IMR-90 (cell line): ENCODE measurements at regions not wholly inside any gene's neighbourhood (a gene's known extent, or its start where the extent isn't known, plus 50 kb on each side); places are given as distances from the start of the nearest gene placed in this dataset.

ENCODE experiments used
- ATAC-seq: fragments of 200-7000 bp; cut with Tn5 transposase; 2 replicates; pipeline ENCODE4 v1.9.1; 2020; ENCODE audit warnings: low read depth, mild to moderate bottlenecking, moderate library complexity
- BruUV-seq: library from RNA; stranded (reverse); fragments of 400-500 nt; replicated peaks from 2 replicates; lab custom pipeline; 2021; lab: Mats Ljungman, UMichigan
- CTCF ChIA-PET: fragments of 300-600 bp; formaldehyde crosslinking; extraction: SDS; loops from one replicate; lab custom pipeline; 2021; ENCODE audit warnings: antibody characterized with exemption; lab: Yijun Ruan, JAX
- POLR2A ChIA-PET: fragments of 300-600 bp; sonication (Branson Sonifier 250); formaldehyde crosslinking; loops from one replicate; lab custom pipeline; 2022; ENCODE audit warnings: antibody characterized with exemption; ENCODE audit not compliant: unreplicated experiment; lab: Charles Lee
- DNase-seq: peaks from one replicate; pipeline ENCODE4 v3.0.0; 2013
- H2AFZ ChIP-seq: replicated peaks from 2 replicates; pipeline ENCODE3; 2013; ENCODE audit warnings: low read length, mild to moderate bottlenecking; ENCODE audit not compliant: poor library complexity
- H2AK5ac ChIP-seq: 2 replicates; pipeline ENCODE4 v1.6.1; 2013; ENCODE audit warnings: low read depth, low read length, inconsistent platforms
- H2AK9ac ChIP-seq: replicated peaks from 2 replicates; pipeline ENCODE3; 2013; ENCODE audit warnings: mild to moderate bottlenecking, low read depth, low read length, moderate library complexity; ENCODE audit not compliant: poor library complexity
- H2BK120ac ChIP-seq: 2 replicates; pipeline ENCODE4 v1.6.1; 2013; ENCODE audit warnings: low read depth, low read length, inconsistent platforms
- H2BK15ac ChIP-seq: 3 replicates; pipeline ENCODE4 v1.6.1; 2013; ENCODE audit warnings: low read depth, low read length, inconsistent platforms
- H2BK20ac ChIP-seq: 2 replicates; pipeline ENCODE4 v1.6.1; 2013; ENCODE audit warnings: low read depth, mild to moderate bottlenecking, inconsistent platforms, low read length, moderate library complexity
- H2BK5ac ChIP-seq: 2 replicates; pipeline ENCODE4 v1.6.1; 2013; ENCODE audit warnings: mild to moderate bottlenecking, low read depth, low read length, inconsistent platforms; ENCODE audit not compliant: poor library complexity, severe bottlenecking
- H3K14ac ChIP-seq: replicated peaks from 2 replicates; pipeline ENCODE4 v1.6.1; 2013; ENCODE audit warnings: low read depth, low read length, inconsistent platforms
- H3K18ac ChIP-seq: 2 replicates; pipeline ENCODE4 v1.6.1; 2013; ENCODE audit warnings: low read depth, low read length, control low read depth
- H3K23ac ChIP-seq: 2 replicates; pipeline ENCODE4 v1.6.1; 2013; ENCODE audit warnings: low read depth, low read length, inconsistent platforms
- H3K27ac ChIP-seq: 2 replicates; pipeline ENCODE4 v1.5.1; 2013; ENCODE audit warnings: mild to moderate bottlenecking, control low read depth, low read length; ENCODE audit not compliant: insufficient read depth
- H3K27me3 ChIP-seq: 2 replicates; pipeline ENCODE4 v1.6.1; 2013; ENCODE audit warnings: low read length; ENCODE audit not compliant: control insufficient read depth, insufficient read depth
- H3K36me3 ChIP-seq: 2 replicates; pipeline ENCODE4 v1.6.1; 2013; ENCODE audit warnings: low read length, mixed read lengths; ENCODE audit not compliant: control insufficient read depth, insufficient read depth
- H3K4ac ChIP-seq: 2 replicates; pipeline ENCODE4 v1.6.1; 2013; ENCODE audit warnings: low read depth, low read length, inconsistent platforms
- H3K4me1 ChIP-seq: 2 replicates; pipeline ENCODE4 v1.6.1; 2013; ENCODE audit warnings: low read length, mixed read lengths; ENCODE audit not compliant: control insufficient read depth, insufficient read depth
- H3K4me2 ChIP-seq: 2 replicates; pipeline ENCODE4 v1.6.1; 2013; ENCODE audit warnings: low read depth, mild to moderate bottlenecking, control low read depth, low read length, moderate library complexity
- H3K4me3 ChIP-seq: 2 replicates; pipeline ENCODE4 v1.5.1; 2013; ENCODE audit warnings: low read depth, mild to moderate bottlenecking, control low read depth, low read length, moderate library complexity; ENCODE audit not compliant: insufficient read depth
- H3K56ac ChIP-seq: 2 replicates; pipeline ENCODE4 v1.6.1; 2013; ENCODE audit warnings: low read length, inconsistent platforms; ENCODE audit not compliant: insufficient read depth; ENCODE audit errors: extremely low read depth
- H3K79me1 ChIP-seq, 2 experiments: 2 replicates each; pipeline ENCODE4 v1.6.1; 2013; ENCODE audit warnings: low read length in 2 of 2, inconsistent platforms in 1 of 2, low read depth in 1 of 2
- H3K9ac ChIP-seq: 2 replicates; pipeline ENCODE4 v1.6.1; 2013; ENCODE audit warnings: low read depth, low read length, control low read depth
- H3K9me1 ChIP-seq: 2 replicates; pipeline ENCODE4 v1.6.1; 2013; ENCODE audit warnings: low read length, inconsistent platforms; ENCODE audit not compliant: insufficient read depth
- H3K9me3 ChIP-seq: 2 replicates; pipeline ENCODE4 v1.6.1; 2013; ENCODE audit warnings: low read length; ENCODE audit not compliant: control insufficient read depth, insufficient read depth
- H4K20me1 ChIP-seq: 2 replicates; pipeline ENCODE4 v1.6.1; 2013; ENCODE audit warnings: low read length, inconsistent platforms; ENCODE audit not compliant: insufficient read depth
- H4K5ac ChIP-seq: 2 replicates; pipeline ENCODE4 v1.6.1; 2013; ENCODE audit warnings: mild to moderate bottlenecking, low read depth, low read length, control low read depth
- H4K8ac ChIP-seq, 2 experiments: 2 replicates each; pipeline ENCODE4 v1.6.1; 2013; ENCODE audit warnings: low read depth in 2 of 2, low read length in 2 of 2, control low read depth in 1 of 2, inconsistent platforms in 1 of 2
- H4K91ac ChIP-seq: 2 replicates; pipeline ENCODE4 v1.6.1; 2013; ENCODE audit warnings: low read depth, low read length, inconsistent platforms; ENCODE audit not compliant: insufficient read depth
- BHLHE40 ChIP-seq: fragments of 150-350 bp; IDR thresholded peaks from 2 replicates; pipeline ENCODE4 v1.6.1; 2016; ENCODE audit warnings: mild to moderate bottlenecking, low read depth, low read length
- CEBPB ChIP-seq: IDR thresholded peaks from 2 replicates; pipeline ENCODE4 v1.6.1; 2012; ENCODE audit warnings: low read depth, low read length, improper control_type of control experiment
- CHD1 ChIP-seq: IDR thresholded peaks from 2 replicates; pipeline ENCODE4 v1.6.1; 2012; ENCODE audit warnings: low read depth, low read length, improper control_type of control experiment
- FOS ChIP-seq: fragments of 150-350 bp; IDR thresholded peaks from 2 replicates; pipeline ENCODE4 v1.6.1; 2016; ENCODE audit warnings: low read depth, low read length
- MAFK ChIP-seq: IDR thresholded peaks from 2 replicates; pipeline ENCODE4 v1.6.1; 2012; ENCODE audit warnings: low read depth, low read length, improper control_type of control experiment
- MAZ ChIP-seq: IDR thresholded peaks from 2 replicates; pipeline ENCODE4 v1.6.1; 2012; ENCODE audit warnings: low read depth, mild to moderate bottlenecking, low read length, improper control_type of control experiment, moderate library complexity, borderline replicate concordance
- MXI1 ChIP-seq: IDR thresholded peaks from 2 replicates; pipeline ENCODE4 v1.6.1; 2012; ENCODE audit warnings: low read depth, mild to moderate bottlenecking, low read length, moderate library complexity, borderline replicate concordance
- NFE2L2 ChIP-seq: fragments of 150-350 bp; IDR thresholded peaks from 2 replicates; pipeline ENCODE4 v1.6.1; 2016; ENCODE audit warnings: low read depth, mild to moderate bottlenecking, low read length
- POLR2A ChIP-seq: IDR thresholded peaks from 2 replicates; pipeline ENCODE4 v1.6.1; 2012; ENCODE audit warnings: mild to moderate bottlenecking, low read depth, low read length
- RAD21 ChIP-seq: IDR thresholded peaks from 2 replicates; pipeline ENCODE4 v1.6.1; 2012; ENCODE audit warnings: low read length, improper control_type of control experiment
- RCOR1 ChIP-seq: IDR thresholded peaks from 2 replicates; pipeline ENCODE4 v1.6.1; 2012; ENCODE audit warnings: mild to moderate bottlenecking, low read length, improper control_type of control experiment; ENCODE audit not compliant: insufficient replicate concordance
- RFX5 ChIP-seq: IDR thresholded peaks from 2 replicates; pipeline ENCODE4 v1.8.0; 2012; ENCODE audit warnings: low read depth, mild to moderate bottlenecking, low read length, moderate library complexity
- SMC3 ChIP-seq: fragments of 150-350 bp; IDR thresholded peaks from 2 replicates; pipeline ENCODE4 v1.6.1; 2016; ENCODE audit warnings: low read depth, mild to moderate bottlenecking, antibody characterized with exemption, low read length, moderate library complexity
- WGBS, 2 experiments: methylation state at CpG; one replicate each; pipeline versions ENCODE4 v1.1.5 to v1.1.7; 2013; ENCODE audit warnings: missing lambda C conversion rate in 2 of 2; ENCODE audit not compliant: insufficient read length in 1 of 2; ENCODE audit errors: extremely low coverage in 2 of 2; 5-methylcytosine and 5-hydroxymethylcytosine counted together
- dilution Hi-C: fragments of 300-500 bp; cut with HindIII; formaldehyde crosslinking; loops from one replicate; pipeline ENCODE4 v1.14.3; 2018; ENCODE audit warnings: low sequenced_read_pairs; ENCODE audit not compliant: unreplicated experiment
- in situ Hi-C: fragments of 300-500 bp; cut with MboI; formaldehyde crosslinking; loops from 3 replicates; pipeline ENCODE4 v1.14.3; 2019; ENCODE audit warnings: low sequenced_read_pairs, inconsistent platforms, mixed read lengths
- intact Hi-C: fragments of 100-400 bp; cut with micrococcal nuclease; formaldehyde crosslinking; loops from 2 replicates; pipeline ENCODE4 v1.10.0; 2022
- TF ChIP-seq, protein P1 (sequence below): fragments of 150-350 bp; IDR thresholded peaks from 2 replicates; pipeline ENCODE4 v1.6.1; 2017; ENCODE audit warnings: mild to moderate bottlenecking, antibody characterized with exemption, low read length, low read depth
- TF ChIP-seq, protein P2 (sequence below): fragments of 150-350 bp; IDR thresholded peaks from 2 replicates; pipeline ENCODE4 v1.6.1; 2016; ENCODE audit warnings: low read depth, mild to moderate bottlenecking, low read length, moderate library complexity, borderline replicate concordance
- TF ChIP-seq, protein P3 (sequence below): conservative IDR thresholded peaks from 2 replicates; pipeline ENCODE4 v1.5.1; 2012; ENCODE audit warnings: mild to moderate bottlenecking, low read depth, low read length, improper control_type of control experiment

DNA sequence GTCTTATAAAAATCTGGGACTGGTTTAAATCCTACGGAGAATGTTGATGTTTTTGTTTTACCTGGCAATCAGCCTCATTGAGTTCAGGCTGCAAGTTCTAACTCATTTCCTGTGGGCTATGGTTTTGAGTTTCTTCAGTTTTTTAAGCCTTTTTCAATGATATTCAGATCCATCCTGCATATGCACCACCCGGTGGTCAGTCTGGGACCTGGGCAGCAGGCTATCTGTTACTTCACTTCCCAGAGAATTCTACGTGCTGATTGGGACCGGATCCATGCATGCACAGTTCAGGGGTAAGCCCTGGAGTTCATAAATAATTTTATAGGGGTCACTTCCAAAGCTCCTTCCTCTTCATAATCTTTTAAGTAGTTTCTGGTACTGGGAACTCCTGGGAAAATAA lies 339.2 kb upstream of the HNRNPA3 start:
- BruUV-seq, result no TSS peak
- CTCF ChIA-PET, result no interaction called here
- intact Hi-C loops, result no loop called here

More for the DNA sequence above, 339.2 kb upstream of the HNRNPA3 start:
- Histone ChIP-seq H3K27ac (no peak overlapping the region), H3K4ac (no peak overlapping the region), H3K4me3 (no peak overlapping the region), H4K91ac (no peak overlapping the region), H3K27me3 (no peaks in the 10 kb centered on the region), H3K79me1 (no peaks in the 10 kb centered on the region), H3K18ac (no peak overlapping the region), H3K9ac (no peak overlapping the region), H3K4me1 (no peaks in the 10 kb centered on the region), H2AK5ac (no peak overlapping the region), H2AK9ac (no peak overlapping the region), H4K5ac (no peak overlapping the region), H2BK20ac (no peak overlapping the region), H3K23ac (no peak overlapping the region), H2BK15ac (no peak overlapping the region), H3K9me3 (no peaks in the 10 kb centered on the region), H2BK5ac (no peak overlapping the region), H3K14ac (no peak overlapping the region), H2BK120ac (no peak overlapping the region), H3K4me2 (no peak overlapping the region), H3K9me1 (no peaks in the 10 kb centered on the region), H3K36me3 (no peaks in the 10 kb centered on the region), H3K56ac (no peak overlapping the region), H4K20me1 (no peaks in the 10 kb centered on the region), H2AFZ (no peak overlapping the region), H4K8ac (no peak overlapping the region)
- 40% methylated on average over 1 of the region's 4 CpGs; no CpG with 5 or more reads in 1 of the 2 experiments for WGBS, 2 experiments
- TF ChIP-seq CHD1 (no peak), MXI1 (no peak), BHLHE40 (no peak), POLR2A (no peak), RFX5 (no peak), MAZ (no peak), NFE2L2 (no peak), CEBPB (no peak), SMC3 (no peak), RCOR1 (no peak), RAD21 (no peak), MAFK (no peak), FOS (no peak)
- TF ChIP-seq, protein P1, sequence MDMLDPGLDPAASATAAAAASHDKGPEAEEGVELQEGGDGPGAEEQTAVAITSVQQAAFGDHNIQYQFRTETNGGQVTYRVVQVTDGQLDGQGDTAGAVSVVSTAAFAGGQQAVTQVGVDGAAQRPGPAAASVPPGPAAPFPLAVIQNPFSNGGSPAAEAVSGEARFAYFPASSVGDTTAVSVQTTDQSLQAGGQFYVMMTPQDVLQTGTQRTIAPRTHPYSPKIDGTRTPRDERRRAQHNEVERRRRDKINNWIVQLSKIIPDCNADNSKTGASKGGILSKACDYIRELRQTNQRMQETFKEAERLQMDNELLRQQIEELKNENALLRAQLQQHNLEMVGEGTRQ, result no peak
- TF ChIP-seq, protein P2, sequence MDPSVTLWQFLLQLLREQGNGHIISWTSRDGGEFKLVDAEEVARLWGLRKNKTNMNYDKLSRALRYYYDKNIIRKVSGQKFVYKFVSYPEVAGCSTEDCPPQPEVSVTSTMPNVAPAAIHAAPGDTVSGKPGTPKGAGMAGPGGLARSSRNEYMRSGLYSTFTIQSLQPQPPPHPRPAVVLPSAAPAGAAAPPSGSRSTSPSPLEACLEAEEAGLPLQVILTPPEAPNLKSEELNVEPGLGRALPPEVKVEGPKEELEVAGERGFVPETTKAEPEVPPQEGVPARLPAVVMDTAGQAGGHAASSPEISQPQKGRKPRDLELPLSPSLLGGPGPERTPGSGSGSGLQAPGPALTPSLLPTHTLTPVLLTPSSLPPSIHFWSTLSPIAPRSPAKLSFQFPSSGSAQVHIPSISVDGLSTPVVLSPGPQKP, result no peak
- TF ChIP-seq, protein P3, sequence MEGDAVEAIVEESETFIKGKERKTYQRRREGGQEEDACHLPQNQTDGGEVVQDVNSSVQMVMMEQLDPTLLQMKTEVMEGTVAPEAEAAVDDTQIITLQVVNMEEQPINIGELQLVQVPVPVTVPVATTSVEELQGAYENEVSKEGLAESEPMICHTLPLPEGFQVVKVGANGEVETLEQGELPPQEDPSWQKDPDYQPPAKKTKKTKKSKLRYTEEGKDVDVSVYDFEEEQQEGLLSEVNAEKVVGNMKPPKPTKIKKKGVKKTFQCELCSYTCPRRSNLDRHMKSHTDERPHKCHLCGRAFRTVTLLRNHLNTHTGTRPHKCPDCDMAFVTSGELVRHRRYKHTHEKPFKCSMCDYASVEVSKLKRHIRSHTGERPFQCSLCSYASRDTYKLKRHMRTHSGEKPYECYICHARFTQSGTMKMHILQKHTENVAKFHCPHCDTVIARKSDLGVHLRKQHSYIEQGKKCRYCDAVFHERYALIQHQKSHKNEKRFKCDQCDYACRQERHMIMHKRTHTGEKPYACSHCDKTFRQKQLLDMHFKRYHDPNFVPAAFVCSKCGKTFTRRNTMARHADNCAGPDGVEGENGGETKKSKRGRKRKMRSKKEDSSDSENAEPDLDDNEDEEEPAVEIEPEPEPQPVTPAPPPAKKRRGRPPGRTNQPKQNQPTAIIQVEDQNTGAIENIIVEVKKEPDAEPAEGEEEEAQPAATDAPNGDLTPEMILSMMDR, result no peak
- dilution Hi-C loops (no loop called here), in situ Hi-C loops (no loop called here)
- DNase-seq (peak; percentile 1), ATAC-seq (no peak)
- POLR2A ChIA-PET, result no interaction called here
